HG03571 (cell line): ENCODE measurements at regions not wholly inside any gene's neighbourhood (a gene's known extent, or its start where the extent isn't known, plus 50 kb on each side); places are given as distances from the start of the nearest gene placed in this dataset.
"Not testable (repeated sequence)": the region's sequence is repeated elsewhere in the genome, so short reads cannot be mapped to it uniquely, and the experiment has no call there.

Source experiments
- ATAC-seq: cut with Tn5 transposase; IDR thresholded peaks from one replicate; pipeline ENCODE4 v1.9.1; 2021; ENCODE audit not compliant: unreplicated experiment

DNA sequence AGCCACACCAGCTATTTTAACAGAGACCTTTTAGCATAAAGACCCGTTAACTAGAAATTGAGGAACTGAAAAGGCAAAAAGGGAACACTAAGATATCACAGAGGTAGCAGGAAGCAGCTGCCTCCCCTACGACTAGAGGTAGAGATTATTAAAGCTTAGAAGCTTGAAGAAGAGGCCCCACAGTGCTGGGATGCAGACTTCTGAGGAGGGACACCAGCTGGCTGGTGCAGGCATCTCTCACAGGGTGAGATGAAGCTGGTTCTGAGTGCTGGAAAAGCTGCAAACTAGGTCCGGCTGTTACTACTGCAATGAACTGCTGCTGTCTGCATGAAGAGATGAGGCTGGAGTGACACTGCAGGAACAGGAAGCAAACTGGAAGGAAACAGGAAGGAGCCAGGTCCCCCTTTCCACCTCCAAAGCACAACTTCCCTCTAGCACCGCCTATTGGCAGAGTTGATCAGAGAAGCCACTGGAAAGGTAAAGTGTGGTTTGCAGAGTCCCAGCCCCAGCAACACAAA, 61.2 kb upstream of the MRPS9 start:
- ATAC-seq: peak; percentile 98

DNA sequence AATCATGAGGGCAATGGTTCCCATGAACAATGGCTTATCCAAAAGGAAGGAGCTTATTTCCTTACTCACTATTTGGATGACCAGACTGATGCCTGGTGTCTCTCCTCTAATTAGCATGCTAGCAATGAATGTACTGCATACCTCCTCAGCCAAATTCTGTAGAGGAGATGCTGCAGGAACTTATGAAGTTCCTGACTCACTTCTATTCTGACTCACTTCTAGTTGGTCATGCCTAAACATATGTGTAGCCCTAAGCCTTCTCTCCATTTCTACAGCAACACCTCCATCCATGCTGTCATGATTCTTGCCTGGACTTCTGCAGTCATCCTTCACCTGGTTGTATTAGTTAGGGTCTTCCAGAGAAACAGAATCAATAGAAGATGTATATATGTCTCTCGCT, 59.9 kb upstream of the MRPS9 start:
- no peak for ATAC-seq

GRCh38 chr2:104979786-104980185, 58.1 kb upstream of the MRPS9 start:
- ATAC-seq: not testable (repeated sequence)

GRCh38 chr2:104982111-104982510, 55.8 kb upstream of the MRPS9 start:
- no peak for ATAC-seq
